Lower leg skin (tissue), 4 donors: ENCODE measurements at regions not wholly inside any gene's neighbourhood (a gene's known extent, or its start where the extent isn't known, plus 50 kb on each side); places are given as distances from the start of the nearest gene placed in this dataset.

Experiments used
- DNase-seq, 2 donors: peaks; one replicate each; pipeline ENCODE4 v3.0.0-alpha.2; 2019; ENCODE audit warnings: low spot score in 2 of 2
- H3K4me3 ChIP-seq: fragments of 200-600 bp; sonication (generic); 2 replicates; pipeline ENCODE4 v1.5.1; 2017; ENCODE audit warnings: mild to moderate bottlenecking, low read depth; ENCODE audit not compliant: poor library complexity, severe bottlenecking
- CTCF ChIP-seq, 3 donors: fragments of 450-650 bp; IDR thresholded peaks; one replicate each; pipeline ENCODE4 v1.5.1; 2016; ENCODE audit warnings: antibody characterized with exemption in 3 of 3, mild to moderate bottlenecking in 3 of 3, moderate library complexity in 2 of 3
- POLR2A ChIP-seq, 2 donors: fragments of 450-650 bp; IDR thresholded peaks; one replicate each; pipeline ENCODE4 v1.6.1; 2016 to 2017; ENCODE audit warnings: antibody characterized with exemption in 2 of 2, mild to moderate bottlenecking in 1 of 2, moderate library complexity in 1 of 2
- WGBS, 2 donors: methylation state at CpG; one replicate each; pipeline ENCODE4 v1.1.5; 2018; 5-methylcytosine and 5-hydroxymethylcytosine counted together
- intact Hi-C: fragments of 100-400 bp; cut with DNase I; formaldehyde crosslinking; loops from one replicate; pipeline ENCODE4 v1.15.0; 2023; ENCODE audit warnings: low total_unique reads

GRCh38 chr3:30986551-30986950, 92.1 kb upstream of the GADL1 start:
- DNase-seq, result no peak
- H3K4me3 ChIP-seq, result no peak overlapping the region
- 97 to 98% methylated on average over 3 of the region's 3 CpGs for WGBS, 2 donors
- TF ChIP-seq CTCF (IDR thresholded peaks at IDR 0.05) (no peak), POLR2A (IDR thresholded peaks at IDR 0.05) (no peak)
- intact Hi-C loops, result no loop called here

GRCh38 chr3:30988769-30989168, 94.3 kb upstream of the GADL1 start:
- intact Hi-C loops, result no loop called here
- 75 to 78% methylated on average over 3 of the region's 3 CpGs for WGBS, 2 donors
- DNase-seq, result no peak
- no peak overlapping the region for H3K4me3 ChIP-seq
- TF ChIP-seq CTCF (IDR thresholded peaks at IDR 0.05), result no peak
- no peak for TF ChIP-seq POLR2A (IDR thresholded peaks at IDR 0.05)

- WGBS, 2 donors, result 89 to 91% methylated on average over 2 of the region's 2 CpGs
- intact Hi-C loops, result no loop called here
- H3K4me3 ChIP-seq, result no peak overlapping the region
- DNase-seq, result no peak
- TF ChIP-seq POLR2A (IDR thresholded peaks at IDR 0.05), result no peak
- no peak for TF ChIP-seq CTCF (IDR thresholded peaks at IDR 0.05)
Observed at GRCh38 chr3:30989276-30990030, 95.0 kb upstream of the GADL1 start.

- WGBS, 2 donors, result 46 to 63% methylated on average over 2 of the region's 2 CpGs
- no peak overlapping the region for H3K4me3 ChIP-seq
- no peak for DNase-seq
- intact Hi-C loops, result no loop called here
- no peak for TF ChIP-seq CTCF (IDR thresholded peaks at IDR 0.05)
- TF ChIP-seq POLR2A (IDR thresholded peaks at IDR 0.05), result no peak
Observed at GRCh38 chr3:30996467-30996866, 102.0 kb upstream of the GADL1 start.

GRCh38 chr3:31002730-31003129, 108.3 kb upstream of the GADL1 start:
- TF ChIP-seq POLR2A (IDR thresholded peaks at IDR 0.05), result no peak
- no peak for TF ChIP-seq CTCF (IDR thresholded peaks at IDR 0.05)
- 73 to 92% methylated on average over 3 of the region's 3 CpGs for WGBS, 2 donors
- intact Hi-C loops, result no loop called here
- no peak for DNase-seq
- H3K4me3 ChIP-seq, result no peak overlapping the region
